Neural cell (in vitro differentiated cells): ENCODE measurements at regions not wholly inside any gene's neighbourhood (a gene's known extent, or its start where the extent isn't known, plus 50 kb on each side); places are given as distances from the start of the nearest gene placed in this dataset.

ENCODE experiments used
- CTCF ChIP-seq: fragments of 450-650 bp; IDR thresholded peaks from 2 replicates; pipeline ENCODE4 v1.5.1; 2014; ENCODE audit warnings: antibody characterized with exemption, mild to moderate bottlenecking, moderate library complexity; ENCODE audit not compliant: poor library complexity, severe bottlenecking
- EP300 ChIP-seq: fragments of 450-650 bp; conservative IDR thresholded peaks from 2 replicates; pipeline ENCODE4 v1.6.1; 2014; ENCODE audit warnings: antibody characterized with exemption, mild to moderate bottlenecking, moderate library complexity; ENCODE audit not compliant: poor library complexity, severe bottlenecking
- EZH2 ChIP-seq: fragments of 200-600, 300-800 bp; shearing (Covaris generic), sonication (generic); IDR thresholded peaks from 2 replicates; pipeline ENCODE4 v1.6.1; 2014; ENCODE audit warnings: antibody characterized with exemption, low read length, borderline replicate concordance, mild to moderate bottlenecking; ENCODE audit not compliant: insufficient read depth, poor library complexity, severe bottlenecking
- POLR2AphosphoS5 ChIP-seq: IDR thresholded peaks from 2 replicates; pipeline ENCODE4 v1.6.1; 2012
- REST ChIP-seq: IDR thresholded peaks from 2 replicates; pipeline ENCODE4 v1.6.1; 2012; ENCODE audit warnings: borderline replicate concordance
- SMC3 ChIP-seq: fragments of 450-650 bp; conservative IDR thresholded peaks from 2 replicates; pipeline ENCODE4 v1.6.1; 2014; ENCODE audit warnings: antibody characterized with exemption, mild to moderate bottlenecking, moderate library complexity; ENCODE audit not compliant: poor library complexity
- TAF1 ChIP-seq: IDR thresholded peaks from 2 replicates; pipeline ENCODE4 v1.6.1; 2012; ENCODE audit warnings: low read depth

DNA sequence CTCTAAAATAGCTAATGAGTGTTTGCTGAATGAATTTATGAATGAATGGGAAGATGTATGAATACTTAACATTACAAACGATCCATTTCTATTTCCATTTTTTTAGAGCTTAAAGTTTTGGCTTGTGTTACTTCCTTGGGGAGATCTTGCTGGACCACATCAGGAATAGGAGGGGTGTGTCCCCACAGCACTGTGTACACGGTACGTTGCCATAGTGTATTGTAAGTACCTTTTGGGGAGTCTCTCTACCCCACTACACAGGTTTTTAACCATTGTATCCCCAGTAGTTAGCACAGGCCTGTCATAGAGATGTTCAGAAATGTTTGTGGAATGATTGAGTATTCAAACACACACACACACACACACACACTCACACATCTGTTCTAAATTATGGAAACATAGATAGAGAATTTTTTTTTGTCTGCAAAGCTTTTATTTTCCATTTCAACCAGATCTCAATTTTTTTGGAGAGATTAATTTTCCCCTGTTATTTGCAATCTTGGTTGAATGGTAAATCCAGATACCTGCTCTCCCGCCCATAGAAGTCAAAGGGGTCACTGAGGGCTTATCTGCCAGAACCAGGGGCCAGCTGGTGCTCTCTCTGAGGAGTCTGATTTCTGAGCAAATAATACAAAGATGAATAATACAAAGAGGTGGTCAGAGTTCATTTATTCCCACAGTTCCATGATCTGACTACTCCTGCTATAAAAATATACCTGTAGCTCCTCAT, 471.0 kb downstream of the INSC start:
- TF ChIP-seq CTCF: no peak
- no peak for TF ChIP-seq EZH2
- no peak for TF ChIP-seq TAF1
- TF ChIP-seq REST: no peak
- no peak for TF ChIP-seq SMC3
- no peak for TF ChIP-seq EP300
- TF ChIP-seq POLR2AphosphoS5: no peak
